Caki2 (cell line): ENCODE measurements at regions not wholly inside any gene's neighbourhood (a gene's known extent, or its start where the extent isn't known, plus 50 kb on each side); places are given as distances from the start of the nearest gene placed in this dataset.

Experiments used
- DNase-seq: peaks from one replicate; pipeline ENCODE4 v3.0.0-alpha.2; 2015; ENCODE audit warnings: low read depth
- in situ Hi-C: cut with HindIII; loops from 2 replicates; pipeline ENCODE4 v1.10.0; 2016; ENCODE audit warnings: low sequenced_read_pairs, low pct_unique_long_range_greater_than_20kb, mixed read lengths

GRCh38 chr7:142698429-142698828 is 50.8 kb upstream of the PRSS1 start:
- in situ Hi-C loops: no loop called here

GRCh38 chr7:142697270-142697669 is 52.0 kb upstream of the PRSS1 start:
- in situ Hi-C loops: no loop called here
- no peak for DNase-seq

More at GRCh38 chr7:142698429-142698828, 50.8 kb upstream of the PRSS1 start:
- DNase-seq: no peak

- in situ Hi-C loops: no loop called here
- DNase-seq: no peak
These were observed 52.7 kb upstream of the PRSS1 start for GRCh38 chr7:142696456-142697179.

- no peak for DNase-seq
- in situ Hi-C loops: no loop called here
These were observed 55.4 kb upstream of the PRSS1 start for GRCh38 chr7:142693911-142694310.

- in situ Hi-C loops: no loop called here
These were observed 58.6 kb upstream of the PRSS1 start for GRCh38 chr7:142690554-142691182.

GRCh38 chr7:142689439-142690120 is 59.7 kb upstream of the PRSS1 start:
- no peak for DNase-seq
- in situ Hi-C loops: no loop called here

More at GRCh38 chr7:142690554-142691182, 58.6 kb upstream of the PRSS1 start:
- no peak for DNase-seq

- in situ Hi-C loops: no loop called here
- no peak for DNase-seq
These were observed 63.3 kb upstream of the PRSS1 start for GRCh38 chr7:142685877-142686508.

GRCh38 chr7:142681314-142682092 is 67.8 kb upstream of the PRSS1 start:
- no peak for DNase-seq
- in situ Hi-C loops: no loop called here

GRCh38 chr7:142671506-142671905 is 77.8 kb upstream of the PRSS1 start:
- in situ Hi-C loops: no loop called here
- DNase-seq: no peak

GRCh38 chr7:142670511-142670910 is 78.8 kb upstream of the PRSS1 start:
- in situ Hi-C loops: no loop called here
- DNase-seq: no peak

GRCh38 chr7:142669074-142669654 is 80.1 kb upstream of the PRSS1 start:
- no peak for DNase-seq
- in situ Hi-C loops: no loop called here

GRCh38 chr7:142668495-142668894 is 80.8 kb upstream of the PRSS1 start:
- in situ Hi-C loops: no loop called here

GRCh38 chr7:142657376-142657775 is 91.9 kb upstream of the PRSS1 start:
- in situ Hi-C loops: no loop called here

More at GRCh38 chr7:142668495-142668894, 80.8 kb upstream of the PRSS1 start:
- DNase-seq: no peak

GRCh38 chr7:142654398-142654797 is 94.9 kb upstream of the PRSS1 start:
- in situ Hi-C loops: no loop called here
- DNase-seq: no peak

More at GRCh38 chr7:142657376-142657775, 91.9 kb upstream of the PRSS1 start:
- DNase-seq: no peak

GRCh38 chr7:142647749-142648148 is 101.5 kb upstream of the PRSS1 start:
- in situ Hi-C loops: no loop called here
- no peak for DNase-seq

GRCh38 chr7:142646386-142647140 is 102.7 kb upstream of the PRSS1 start:
- in situ Hi-C loops: no loop called here
- DNase-seq: no peak

- no peak for DNase-seq
- in situ Hi-C loops: no loop called here
These were observed 103.5 kb upstream of the PRSS1 start for GRCh38 chr7:142645777-142646176.
